Chondrocyte (in vitro differentiated cells): ENCODE measurements at regions not wholly inside any gene's neighbourhood (a gene's known extent, or its start where the extent isn't known, plus 50 kb on each side); places are given as distances from the start of the nearest gene placed in this dataset.

Experiments
- DNase-seq: peaks from one replicate; pipeline ENCODE4 v3.0.0; 2021; ENCODE audit warnings: mixed read lengths, low spot score
- H3K27ac Mint-ChIP-seq: one replicate; pipeline ENCODE4 v1.8.0; 2021; ENCODE audit warnings: mild to moderate bottlenecking, moderate library complexity, mixed read lengths; ENCODE audit not compliant: unreplicated experiment
- H3K27me3 Mint-ChIP-seq: 2 replicates; pipeline ENCODE4 v1.8.0; 2021; ENCODE audit warnings: low read depth, mixed read lengths
- H3K36me3 Mint-ChIP-seq: 2 replicates; pipeline ENCODE4 v1.8.0; 2021; ENCODE audit warnings: low read depth, mixed read lengths
- H3K4me1 Mint-ChIP-seq: 2 replicates; pipeline ENCODE4 v1.8.0; 2021; ENCODE audit warnings: low read depth, mild to moderate bottlenecking, mixed read lengths
- H3K4me3 Mint-ChIP-seq: one replicate; pipeline ENCODE4 v1.8.0; 2021; ENCODE audit warnings: mild to moderate bottlenecking, moderate library complexity, mixed read lengths; ENCODE audit not compliant: unreplicated experiment
- H3K9me3 Mint-ChIP-seq: 2 replicates; pipeline ENCODE4 v1.8.0; 2021; ENCODE audit warnings: low read depth, mixed read lengths
- CTCF ChIP-seq: fragments of 200-600 bp; sonication (generic); IDR thresholded peaks from 2 replicates; pipeline ENCODE4 v1.5.0; 2021; ENCODE audit warnings: antibody characterized with exemption, mild to moderate bottlenecking, moderate library complexity

GRCh38 chr13:111511805-111512504 lies 191.5 kb downstream of the TEX29 start:
- H3K4me3 Mint-ChIP-seq = no peak overlapping the region
- no peak for TF ChIP-seq CTCF
- H3K27ac Mint-ChIP-seq = no peak overlapping the region
- peaks cover 5% of the 10 kb centered on the region for H3K4me1 Mint-ChIP-seq
- DNase-seq = no peak
- no peaks in the 10 kb centered on the region for H3K36me3 Mint-ChIP-seq
- peaks cover 30% of the 10 kb centered on the region for H3K27me3 Mint-ChIP-seq
- no peaks in the 10 kb centered on the region for H3K9me3 Mint-ChIP-seq

GRCh38 chr13:111512707-111513106 lies 192.3 kb downstream of the TEX29 start:
- H3K9me3 Mint-ChIP-seq = no peaks in the 10 kb centered on the region
- DNase-seq = peak; percentile 73
- peaks cover 31% of the 10 kb centered on the region for H3K27me3 Mint-ChIP-seq
- H3K27ac Mint-ChIP-seq = no peak overlapping the region
- no peak overlapping the region for H3K4me3 Mint-ChIP-seq
- TF ChIP-seq CTCF = no peak
- peaks cover 5% of the 10 kb centered on the region for H3K4me1 Mint-ChIP-seq
- H3K36me3 Mint-ChIP-seq = no peaks in the 10 kb centered on the region

- peak; percentile 90 for DNase-seq
- no peak overlapping the region for H3K27ac Mint-ChIP-seq
- no peak overlapping the region for H3K4me3 Mint-ChIP-seq
- H3K4me1 Mint-ChIP-seq = peaks cover 5% of the 10 kb centered on the region
- H3K9me3 Mint-ChIP-seq = no peaks in the 10 kb centered on the region
- no peaks in the 10 kb centered on the region for H3K36me3 Mint-ChIP-seq
- peaks cover 31% of the 10 kb centered on the region for H3K27me3 Mint-ChIP-seq
- no peak for TF ChIP-seq CTCF
These were observed 193.5 kb downstream of the TEX29 start for GRCh38 chr13:111513766-111514609.

GRCh38 chr13:111514610-111515306 lies 194.3 kb downstream of the TEX29 start:
- no peak for TF ChIP-seq CTCF
- peak; percentile 80 for DNase-seq
- no peaks in the 10 kb centered on the region for H3K9me3 Mint-ChIP-seq
- peaks cover 34% of the 10 kb centered on the region for H3K27me3 Mint-ChIP-seq
- no peaks in the 10 kb centered on the region for H3K36me3 Mint-ChIP-seq
- no peak overlapping the region for H3K27ac Mint-ChIP-seq
- no peak overlapping the region for H3K4me3 Mint-ChIP-seq
- H3K4me1 Mint-ChIP-seq = peaks cover 5% of the 10 kb centered on the region

GRCh38 chr13:111515307-111515617 lies 194.8 kb downstream of the TEX29 start:
- DNase-seq = no peak
- TF ChIP-seq CTCF = no peak
- Mint-ChIP-seq H3K27me3 (peaks cover 34% of the 10 kb centered on the region), H3K27ac (no peak overlapping the region), H3K36me3 (no peaks in the 10 kb centered on the region), H3K4me3 (no peak overlapping the region), H3K4me1 (peaks cover 5% of the 10 kb centered on the region), H3K9me3 (no peaks in the 10 kb centered on the region)
